ENCODE measurements at regions not wholly inside any gene's neighbourhood (a gene's known extent, or its start where the extent isn't known, plus 50 kb on each side); places are given as distances from the start of the nearest gene placed in this dataset.

GRCh38 chr2:48901416-48901815, 145.9 kb upstream of the LHCGR start:
- Histone ChIP-seq H3K79me1 (ENCODE audit: low read depth, low read length) (no peaks in the 10 kb centered on the region), H3K14ac (ENCODE audit: insufficient read length) (no peak overlapping the region), H2BK20ac (ENCODE audit: low read length) (no peak overlapping the region), H4K91ac (replicated peaks; ENCODE audit: insufficient read length, low read length) (no peak overlapping the region), H3K4me3 (ENCODE audit: extremely low read depth in 1 of 4, insufficient read depth in 2 of 4, low read depth in 3 of 4, low read length in 4 of 4) (no peak overlapping the region), H3K4me2 (ENCODE audit: insufficient read depth in 1 of 2, low read depth in 2 of 2, low read length in 2 of 2) (no peak overlapping the region), H3K27me3 (replicated peaks in 1 of 4; ENCODE audit: control insufficient read depth in 3 of 4, extremely low read depth in 1 of 4, insufficient read depth in 3 of 4, low read length in 3 of 4) (no peaks in the 10 kb centered on the region), H4K8ac (ENCODE audit: extremely low read depth, insufficient read depth, low read length) (no peak overlapping the region), H3K23ac (ENCODE audit: insufficient read length) (no peak overlapping the region), H4K5ac (ENCODE audit: insufficient read length, low read depth, low read length) (no peak overlapping the region), H3K9me3 (ENCODE audit: insufficient read depth in 2 of 2, low read depth in 1 of 2, low read length in 1 of 2) (no peaks in the 10 kb centered on the region), H2BK120ac (replicated peaks; ENCODE audit: low read depth, low read length) (no peak overlapping the region), H3K9ac (replicated peaks in 1 of 4; ENCODE audit: extremely low read depth in 1 of 4, low read depth in 3 of 4, low read length in 3 of 4) (no peak overlapping the region), H2AFZ (ENCODE audit: low read length) (no peak overlapping the region), H3K79me2 (ENCODE audit: control insufficient read depth in 1 of 2, insufficient read depth in 2 of 2, low read length in 2 of 2) (no peaks in the 10 kb centered on the region), H2AK5ac (ENCODE audit: low read depth, low read length) (no peak overlapping the region), H2BK5ac (ENCODE audit: low read depth, low read length) (no peak overlapping the region), H2BK15ac (ENCODE audit: low read length) (no peak overlapping the region), H3K4me1 (replicated peaks in 1 of 4; ENCODE audit: control insufficient read depth in 3 of 4, insufficient read depth in 4 of 4, low read length in 3 of 4) (no peaks in the 10 kb centered on the region), H3K56ac (replicated peaks; ENCODE audit: insufficient read length, low read depth, low read length) (no peak overlapping the region), H3K23me2 (ENCODE audit: low read depth, low read length) (no peaks in the 10 kb centered on the region), H3K4ac (replicated peaks; ENCODE audit: insufficient read length, low read depth, low read length) (no peak overlapping the region), H3K36me3 (ENCODE audit: control insufficient read depth in 2 of 4, insufficient read depth in 4 of 4, low read length in 3 of 4) (no peaks in the 10 kb centered on the region), H4K20me1 (replicated peaks in 1 of 2; ENCODE audit: control insufficient read depth in 1 of 2, insufficient read depth in 2 of 2, low read length in 2 of 2) (no peaks in the 10 kb centered on the region), H3K18ac (ENCODE audit: extremely low read depth, low read length) (no peak overlapping the region), H2BK12ac (ENCODE audit: low read depth, low read length) (no peak overlapping the region), H3K27ac (ENCODE audit: low read depth, low read length) (no peak overlapping the region)
- FAIRE-seq = no peak
- no peak for DNase-seq (ENCODE audit: low read depth in 1 of 2, low spot score in 2 of 2)
- 89% methylated on average over 2 of the region's 2 CpGs; no CpG with 5 or more reads in 1 of the 2 experiments for WGBS, 2 experiments (ENCODE audit: extremely low coverage in 1 of 2, insufficient coverage in 1 of 2, insufficient read length in 1 of 2, insufficient replicate concordance in 2 of 2, low coverage in 1 of 2, low lambda C conversion rate in 2 of 2, missing lambda C conversion rate in 1 of 2)
- ChIA-PET CTCF (ENCODE audit: partially characterized antibody) (interaction anchor here (1.3 kb wide), 1 partner anchor 16 kb away, joined by 5 read pairs; no protein-coding TSS in a partner anchor), POLR2A (ENCODE audit: partially characterized antibody) (no interaction called here)
- TF ChIP-seq, protein P1, sequence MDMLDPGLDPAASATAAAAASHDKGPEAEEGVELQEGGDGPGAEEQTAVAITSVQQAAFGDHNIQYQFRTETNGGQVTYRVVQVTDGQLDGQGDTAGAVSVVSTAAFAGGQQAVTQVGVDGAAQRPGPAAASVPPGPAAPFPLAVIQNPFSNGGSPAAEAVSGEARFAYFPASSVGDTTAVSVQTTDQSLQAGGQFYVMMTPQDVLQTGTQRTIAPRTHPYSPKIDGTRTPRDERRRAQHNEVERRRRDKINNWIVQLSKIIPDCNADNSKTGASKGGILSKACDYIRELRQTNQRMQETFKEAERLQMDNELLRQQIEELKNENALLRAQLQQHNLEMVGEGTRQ (IDR thresholded peaks at IDR 0.05; ENCODE audit: low read length) = no peak
- TF ChIP-seq TBP (IDR thresholded peaks at IDR 0.05; ENCODE audit: low read depth, low read length) = no peak
- TF ChIP-seq CREB1 (IDR thresholded peaks at IDR 0.05) = no peak
- TF ChIP-seq SUZ12 (IDR thresholded peaks at IDR 0.05; ENCODE audit: low read length) = no peak
- TF ChIP-seq TCF12 (IDR thresholded peaks at IDR 0.05; ENCODE audit: low read depth, low read length) = no peak
- no peak for TF ChIP-seq KDM5A (IDR thresholded peaks at IDR 0.05; ENCODE audit: low read length)
